Trophoblast cell (in vitro differentiated cells and primary cell): ENCODE measurements at regions not wholly inside any gene's neighbourhood (a gene's known extent, or its start where the extent isn't known, plus 50 kb on each side); places are given as distances from the start of the nearest gene placed in this dataset.

ENCODE experiments used
- DNase-seq, 2 donors: peaks; one replicate each; pipeline ENCODE4 v3.0.0-alpha.2; 2016
- H2AFZ ChIP-seq: 2 replicates; pipeline ENCODE4 v1.6.1; 2013; ENCODE audit warnings: low read length, moderate library complexity, mild to moderate bottlenecking; ENCODE audit not compliant: insufficient read depth, poor library complexity
- H2AK5ac ChIP-seq: 2 replicates; pipeline ENCODE4 v1.6.1; 2013; ENCODE audit warnings: mild to moderate bottlenecking, low read length
- H2BK120ac ChIP-seq: 2 replicates; pipeline ENCODE4 v1.6.1; 2013; ENCODE audit warnings: low read length, mild to moderate bottlenecking, moderate library complexity; ENCODE audit not compliant: insufficient read depth, poor library complexity
- H2BK12ac ChIP-seq: 2 replicates; pipeline ENCODE4 v1.6.1; 2013; ENCODE audit warnings: mild to moderate bottlenecking, low read length, moderate library complexity
- H2BK5ac ChIP-seq: 2 replicates; pipeline ENCODE4 v1.6.1; 2013; ENCODE audit warnings: low read length, low read depth, moderate library complexity, mild to moderate bottlenecking; ENCODE audit not compliant: poor library complexity
- H3K14ac ChIP-seq: 2 replicates; pipeline ENCODE4 v1.6.1; 2013; ENCODE audit warnings: mild to moderate bottlenecking, low read length
- H3K18ac ChIP-seq: 2 replicates; pipeline ENCODE4 v1.6.1; 2013; ENCODE audit warnings: mild to moderate bottlenecking, low read length
- H3K23ac ChIP-seq: 2 replicates; pipeline ENCODE4 v1.6.1; 2013; ENCODE audit warnings: low read length
- H3K27ac ChIP-seq: 2 replicates; pipeline ENCODE4 v1.5.1; 2013; ENCODE audit warnings: low read depth, mild to moderate bottlenecking, inconsistent platforms, low read length, moderate library complexity
- H3K27me3 ChIP-seq: 2 replicates; pipeline ENCODE4 v1.6.1; 2013; ENCODE audit warnings: inconsistent platforms, mild to moderate bottlenecking, low read length, moderate library complexity; ENCODE audit not compliant: insufficient read depth
- H3K36me3 ChIP-seq, 2 experiments: 1 replicate in 1 of 2; 2 replicates in 1 of 2; pipeline ENCODE4 v1.6.1; 2013; ENCODE audit warnings: low read length in 2 of 2, mild to moderate bottlenecking in 2 of 2, moderate library complexity in 1 of 2; ENCODE audit not compliant: insufficient read depth in 2 of 2, control insufficient read depth in 1 of 2
- H3K4ac ChIP-seq: 2 replicates; pipeline ENCODE4 v1.6.1; 2013; ENCODE audit warnings: low read depth, mild to moderate bottlenecking, low read length, moderate library complexity
- H3K4me1 ChIP-seq, 2 experiments: 1 replicate in 1 of 2; 2 replicates in 1 of 2; pipeline ENCODE4 v1.6.1; 2013; ENCODE audit warnings: low read length in 2 of 2, mild to moderate bottlenecking in 2 of 2, moderate library complexity in 1 of 2; ENCODE audit not compliant: insufficient read depth in 2 of 2, control insufficient read depth in 1 of 2
- H3K4me2 ChIP-seq: 2 replicates; pipeline ENCODE4 v1.6.1; 2013; ENCODE audit warnings: inconsistent platforms, mild to moderate bottlenecking, low read length, moderate library complexity
- H3K4me3 ChIP-seq: 2 replicates; pipeline ENCODE4 v1.5.1; 2013; ENCODE audit warnings: mild to moderate bottlenecking, low read depth, low read length, inconsistent platforms
- H3K79me1 ChIP-seq: one replicate; pipeline ENCODE4 v1.6.1; 2013; ENCODE audit warnings: low read length
- H3K79me2 ChIP-seq: 2 replicates; pipeline ENCODE4 v1.6.1; 2013; ENCODE audit warnings: low read length, mild to moderate bottlenecking; ENCODE audit not compliant: control insufficient read depth, insufficient read depth, poor library complexity
- H3K9ac ChIP-seq: 2 replicates; pipeline ENCODE4 v1.6.1; 2013; ENCODE audit warnings: mild to moderate bottlenecking, low read length
- H3K9me3 ChIP-seq: 2 replicates; pipeline ENCODE4 v1.6.1; 2013; ENCODE audit warnings: low read depth, mild to moderate bottlenecking, control low read depth, inconsistent platforms, low read length; ENCODE audit not compliant: insufficient read depth
- H4K12ac ChIP-seq: 2 replicates; pipeline ENCODE4 v1.6.1; 2013; ENCODE audit warnings: low read depth, mild to moderate bottlenecking, low read length, moderate library complexity
- H4K8ac ChIP-seq: 2 replicates; pipeline ENCODE4 v1.6.1; 2013; ENCODE audit warnings: low read depth, mild to moderate bottlenecking, low read length, moderate library complexity
- H4K91ac ChIP-seq: one replicate; pipeline ENCODE4 v1.6.1; 2013; ENCODE audit warnings: low read depth, mild to moderate bottlenecking, low read length, moderate library complexity
- WGBS: extraction: QIAGEN DNeasy Blood & Tissue Kit; methylation state at CpG from one replicate; pipeline ENCODE4 v1.1.7; 2013; ENCODE audit warnings: missing lambda C conversion rate; ENCODE audit not compliant: insufficient read length, insufficient coverage; ENCODE audit errors: extremely low coverage; 5-methylcytosine and 5-hydroxymethylcytosine counted together

DNA sequence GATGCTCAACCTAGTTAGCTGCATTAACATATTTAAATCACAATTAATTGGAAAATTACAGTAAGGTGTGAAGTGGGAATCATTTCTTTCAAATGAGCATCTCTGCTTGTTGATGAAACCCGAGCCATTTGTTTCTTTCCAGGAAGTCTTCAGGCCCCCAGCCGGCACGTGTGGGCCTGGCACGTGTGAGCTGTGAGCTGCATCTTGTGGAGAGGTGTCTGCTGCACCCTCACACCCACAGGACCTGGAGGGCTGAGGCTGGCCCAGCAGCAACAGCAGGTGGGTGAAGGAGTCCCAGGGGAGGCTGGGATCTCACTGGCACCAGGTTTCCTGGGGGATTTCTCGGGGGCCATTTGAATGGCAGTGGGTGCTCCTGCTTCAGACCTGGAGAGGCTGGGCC, 372.5 kb upstream of the MKI67 start:
- Histone ChIP-seq H3K9ac (no peak overlapping the region), H3K4me2 (no peak overlapping the region), H3K23ac (no peak overlapping the region), H3K18ac (no peak overlapping the region), H3K27ac (no peak overlapping the region), H2BK5ac (no peak overlapping the region), H3K4ac (no peak overlapping the region), H2BK120ac (no peak overlapping the region), H2AK5ac (no peak overlapping the region), H4K8ac (no peak overlapping the region), H4K91ac (no peak overlapping the region), H3K79me1 (no peaks in the 10 kb centered on the region), H4K12ac (no peak overlapping the region), H3K79me2 (no peaks in the 10 kb centered on the region), H3K27me3 (no peaks in the 10 kb centered on the region), H3K4me3 (no peak overlapping the region), H3K36me3 (no peaks in the 10 kb centered on the region), H2BK12ac (no peak overlapping the region), H2AFZ (no peak overlapping the region), H3K4me1 (peaks cover 0 to 2% of the 10 kb centered on the region in 2 experiments), H3K14ac (no peak overlapping the region), H3K9me3 (peaks cover 6% of the 10 kb centered on the region)
- DNase-seq = no peak
- no CpG with 5 or more reads among the region's 5 CpGs for WGBS

DNA sequence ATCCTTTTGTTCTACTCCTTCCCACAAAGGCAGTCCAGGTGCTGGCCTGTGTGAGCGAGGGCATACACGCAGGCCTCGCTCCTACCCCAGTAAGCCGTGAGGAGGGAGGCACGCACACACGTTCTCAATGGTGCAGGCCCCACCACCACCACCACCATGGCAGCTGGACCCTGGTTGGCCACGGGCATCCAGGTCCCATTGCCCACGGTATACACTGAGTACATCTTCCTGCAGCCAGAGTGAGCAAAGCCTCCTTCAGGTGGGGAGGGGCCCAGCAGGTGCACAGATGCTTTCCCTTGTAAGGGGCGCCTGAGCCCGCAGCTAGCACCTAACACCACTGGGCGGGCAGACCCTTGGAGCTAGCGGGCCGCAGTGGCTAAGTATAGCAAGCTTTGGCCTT, 373.3 kb upstream of the MKI67 start:
- H3K36me3 ChIP-seq = no peaks in the 10 kb centered on the region
- H4K12ac ChIP-seq = no peak overlapping the region
- H3K79me2 ChIP-seq = no peaks in the 10 kb centered on the region
- no peak overlapping the region for H3K18ac ChIP-seq
- no peak overlapping the region for H3K14ac ChIP-seq
- H3K79me1 ChIP-seq = no peaks in the 10 kb centered on the region
- H2AFZ ChIP-seq = no peak overlapping the region
- no peak overlapping the region for H2BK5ac ChIP-seq
- H3K9ac ChIP-seq = no peak overlapping the region
- H2BK120ac ChIP-seq = no peak overlapping the region
- no peak overlapping the region for H2BK12ac ChIP-seq
- DNase-seq = no peak
- H3K9me3 ChIP-seq = peaks cover 6% of the 10 kb centered on the region
- no peak overlapping the region for H3K4ac ChIP-seq
- no peak overlapping the region for H4K91ac ChIP-seq
- H3K4me1 ChIP-seq = peaks cover 0 to 2% of the 10 kb centered on the region in 2 experiments
- H2AK5ac ChIP-seq = no peak overlapping the region
- H4K8ac ChIP-seq = no peak overlapping the region
- H3K27ac ChIP-seq = no peak overlapping the region
- no peak overlapping the region for H3K4me3 ChIP-seq
- no peak overlapping the region for H3K23ac ChIP-seq
- no peak overlapping the region for H3K4me2 ChIP-seq
- no CpG with 5 or more reads among the region's 13 CpGs for WGBS
- no peaks in the 10 kb centered on the region for H3K27me3 ChIP-seq

DNA sequence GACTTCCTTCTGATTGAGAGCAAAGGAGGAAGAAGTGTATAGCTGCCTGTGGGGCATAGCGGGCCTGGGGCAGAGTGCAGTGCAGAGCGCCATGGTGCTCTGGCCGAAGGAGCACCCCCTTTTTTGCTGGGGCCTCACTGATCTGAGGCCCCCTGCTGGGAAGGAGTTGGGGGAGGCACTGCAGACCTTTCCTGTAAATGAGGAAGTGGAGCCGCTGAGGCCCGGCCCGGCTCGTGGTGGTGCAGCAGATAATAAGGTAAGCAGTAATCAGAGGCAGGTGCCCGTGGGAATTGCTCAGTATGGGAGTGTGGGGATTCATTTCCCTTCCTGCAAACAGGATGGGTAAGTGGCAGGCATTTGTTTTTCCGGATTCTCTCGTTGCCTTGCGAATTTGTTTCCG, 373.7 kb upstream of the MKI67 start:
- Histone ChIP-seq H3K4me2 (no peak overlapping the region), H3K4ac (no peak overlapping the region), H2BK120ac (no peak overlapping the region), H3K14ac (no peak overlapping the region), H2BK12ac (no peak overlapping the region), H2AFZ (no peak overlapping the region), H3K79me2 (no peaks in the 10 kb centered on the region), H3K27me3 (no peaks in the 10 kb centered on the region), H4K12ac (no peak overlapping the region), H3K4me3 (no peak overlapping the region), H4K8ac (no peak overlapping the region), H3K9ac (no peak overlapping the region), H3K18ac (no peak overlapping the region), H3K4me1 (no peaks in the 10 kb centered on the region), H2AK5ac (no peak overlapping the region), H4K91ac (no peak overlapping the region), H3K23ac (no peak overlapping the region), H3K27ac (no peak overlapping the region), H3K9me3 (peaks cover 6% of the 10 kb centered on the region), H3K79me1 (no peaks in the 10 kb centered on the region), H2BK5ac (no peak overlapping the region), H3K36me3 (no peaks in the 10 kb centered on the region)
- WGBS = no CpG with 5 or more reads among the region's 12 CpGs
- no peak for DNase-seq

DNA sequence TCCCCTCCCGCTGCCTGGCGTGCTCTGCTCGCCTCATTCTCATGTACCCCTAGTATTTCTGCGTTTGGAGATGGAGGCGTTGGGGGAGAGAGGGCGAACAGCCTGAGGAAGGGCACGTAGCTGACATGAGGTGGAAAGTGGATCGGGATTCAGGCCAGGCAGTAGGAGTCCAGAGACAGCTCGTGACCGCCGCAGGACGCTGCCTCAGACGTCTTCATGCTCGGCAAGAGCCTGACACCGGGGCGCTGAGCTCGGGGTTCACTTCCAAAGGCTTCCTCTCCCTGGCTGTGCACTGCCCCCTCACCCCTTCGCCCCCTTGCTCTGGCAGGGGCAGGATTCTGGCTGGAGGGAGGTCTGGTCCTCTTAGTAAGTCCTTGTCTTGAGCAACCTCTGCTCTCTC, 374.4 kb upstream of the MKI67 start:
- Histone ChIP-seq H2BK120ac (no peak overlapping the region), H3K27ac (no peak overlapping the region), H2AFZ (no peak overlapping the region), H3K36me3 (no peaks in the 10 kb centered on the region), H3K14ac (no peak overlapping the region), H3K9ac (no peak overlapping the region), H3K79me2 (no peaks in the 10 kb centered on the region), H3K9me3 (peaks cover 6% of the 10 kb centered on the region), H3K27me3 (no peaks in the 10 kb centered on the region), H3K4ac (no peak overlapping the region), H4K12ac (no peak overlapping the region), H3K18ac (no peak overlapping the region), H3K4me3 (no peak overlapping the region), H3K4me2 (no peak overlapping the region), H4K91ac (no peak overlapping the region), H2BK5ac (no peak overlapping the region), H3K23ac (no peak overlapping the region), H2AK5ac (no peak overlapping the region), H2BK12ac (no peak overlapping the region), H4K8ac (no peak overlapping the region), H3K4me1 (no peaks in the 10 kb centered on the region), H3K79me1 (no peaks in the 10 kb centered on the region)
- WGBS = no CpG with 5 or more reads among the region's 18 CpGs
- DNase-seq = no peak
